ENCODE measurements at regions not wholly inside any gene's neighbourhood (a gene's known extent, or its start where the extent isn't known, plus 50 kb on each side); places are given as distances from the start of the nearest gene placed in this dataset.
"Not testable (repeated sequence)": the region's sequence is repeated elsewhere in the genome, so short reads cannot be mapped to it uniquely, and the experiment has no call there.

- Histone ChIP-seq H3K9ac (ENCODE audit: insufficient read length) (no peak overlapping the region), H3K27ac (no peak overlapping the region), H3K4me3 (no peak overlapping the region), H3K36me3 (ENCODE audit: insufficient read depth, low read length) (no peaks in the 10 kb centered on the region), H3K9me3 (ENCODE audit: low read depth, low read length) (no peaks in the 10 kb centered on the region)
- DNase-seq (ENCODE audit: low read depth, low spot score) = no peak
- TF ChIP-seq FOXP2 (optimal IDR thresholded peaks at IDR 0.05; ENCODE audit: control extremely low read depth, extremely low read length, insufficient read depth) (no peak), EZH2 (IDR thresholded peaks at IDR 0.05) (no peak), POLR2AphosphoS5 (IDR thresholded peaks at IDR 0.05; ENCODE audit: borderline replicate concordance, low read depth, low read length) (no peak)
These were observed 305.4 kb upstream of the NUDT12 start for GRCh38 chr5:103867857-103868598.

- Histone ChIP-seq H3K9ac (ENCODE audit: insufficient read length) (no peak overlapping the region), H3K9me3 (ENCODE audit: low read depth, low read length) (no peaks in the 10 kb centered on the region), H3K36me3 (ENCODE audit: insufficient read depth, low read length) (no peaks in the 10 kb centered on the region), H3K4me3 (no peak overlapping the region), H3K27ac (no peak overlapping the region)
- no peak for TF ChIP-seq FOXP2 (optimal IDR thresholded peaks at IDR 0.05; ENCODE audit: control extremely low read depth, extremely low read length, insufficient read depth)
- no peak for TF ChIP-seq EZH2 (IDR thresholded peaks at IDR 0.05)
- TF ChIP-seq POLR2AphosphoS5 (IDR thresholded peaks at IDR 0.05; ENCODE audit: borderline replicate concordance, low read depth, low read length) = no peak
- DNase-seq (ENCODE audit: low read depth, low spot score) = no peak
These were observed 303.6 kb upstream of the NUDT12 start for GRCh38 chr5:103866169-103866568.

- no peak overlapping the region for H3K27ac ChIP-seq
- no peak for TF ChIP-seq FOXP2 (optimal IDR thresholded peaks at IDR 0.05; ENCODE audit: control extremely low read depth, extremely low read length, insufficient read depth)
- TF ChIP-seq POLR2AphosphoS5 (IDR thresholded peaks at IDR 0.05; ENCODE audit: borderline replicate concordance, low read depth, low read length) = no peak
- TF ChIP-seq EZH2 (IDR thresholded peaks at IDR 0.05) = no peak
- DNase-seq (ENCODE audit: low read depth, low spot score) = no peak
- no peak overlapping the region for H3K4me3 ChIP-seq
- H3K36me3 ChIP-seq (ENCODE audit: insufficient read depth, low read length) = no peaks in the 10 kb centered on the region
- no peak overlapping the region for H3K9ac ChIP-seq (ENCODE audit: insufficient read length)
- no peaks in the 10 kb centered on the region for H3K9me3 ChIP-seq (ENCODE audit: low read depth, low read length)
These were observed 299.8 kb upstream of the NUDT12 start for GRCh38 chr5:103862398-103862797.

GRCh38 chr5:103860327-103860726 lies 297.7 kb upstream of the NUDT12 start:
- no peak for TF ChIP-seq EZH2 (IDR thresholded peaks at IDR 0.05)
- no peak for TF ChIP-seq POLR2AphosphoS5 (IDR thresholded peaks at IDR 0.05; ENCODE audit: borderline replicate concordance, low read depth, low read length)
- no peak for TF ChIP-seq FOXP2 (optimal IDR thresholded peaks at IDR 0.05; ENCODE audit: control extremely low read depth, extremely low read length, insufficient read depth)
- no peak for DNase-seq (ENCODE audit: low read depth, low spot score)

GRCh38 chr5:103858367-103858766 lies 295.8 kb upstream of the NUDT12 start:
- H3K9ac ChIP-seq (ENCODE audit: insufficient read length); H3K27ac ChIP-seq; H3K9me3 ChIP-seq (ENCODE audit: low read depth, low read length); DNase-seq (ENCODE audit: low read depth, low spot score); H3K4me3 ChIP-seq; H3K36me3 ChIP-seq (ENCODE audit: insufficient read depth, low read length): not testable (repeated sequence)

More at GRCh38 chr5:103860327-103860726, 297.7 kb upstream of the NUDT12 start:
- Histone ChIP-seq H3K36me3 (ENCODE audit: insufficient read depth, low read length) (no peaks in the 10 kb centered on the region), H3K4me3 (no peak overlapping the region), H3K9me3 (ENCODE audit: low read depth, low read length) (no peaks in the 10 kb centered on the region), H3K27ac (no peak overlapping the region), H3K9ac (ENCODE audit: insufficient read length) (no peak overlapping the region)

- Histone ChIP-seq H3K4me3 (no peak overlapping the region), H3K36me3 (ENCODE audit: insufficient read depth, low read length) (no peaks in the 10 kb centered on the region), H3K27ac (no peak overlapping the region), H3K9ac (ENCODE audit: insufficient read length) (no peak overlapping the region), H3K9me3 (ENCODE audit: low read depth, low read length) (no peaks in the 10 kb centered on the region)
- DNase-seq (ENCODE audit: low read depth, low spot score) = no peak
- TF ChIP-seq EZH2 (IDR thresholded peaks at IDR 0.05) (no peak), FOXP2 (optimal IDR thresholded peaks at IDR 0.05; ENCODE audit: control extremely low read depth, extremely low read length, insufficient read depth) (no peak), POLR2AphosphoS5 (IDR thresholded peaks at IDR 0.05; ENCODE audit: borderline replicate concordance, low read depth, low read length) (no peak)
These were observed 288.5 kb upstream of the NUDT12 start for GRCh38 chr5:103851091-103851490.

- Histone ChIP-seq H3K36me3 (ENCODE audit: insufficient read depth, low read length) (no peaks in the 10 kb centered on the region), H3K9me3 (ENCODE audit: low read depth, low read length) (no peaks in the 10 kb centered on the region), H3K27ac (no peak overlapping the region), H3K9ac (ENCODE audit: insufficient read length) (no peak overlapping the region), H3K4me3 (no peak overlapping the region)
- DNase-seq (ENCODE audit: low read depth, low spot score) = no peak
- TF ChIP-seq FOXP2 (optimal IDR thresholded peaks at IDR 0.05; ENCODE audit: control extremely low read depth, extremely low read length, insufficient read depth) (no peak), POLR2AphosphoS5 (IDR thresholded peaks at IDR 0.05; ENCODE audit: borderline replicate concordance, low read depth, low read length) (no peak), EZH2 (IDR thresholded peaks at IDR 0.05) (no peak)
These were observed 287.3 kb upstream of the NUDT12 start for GRCh38 chr5:103849934-103850333.

- H3K9ac ChIP-seq (ENCODE audit: insufficient read length) = no peak overlapping the region
- no peak overlapping the region for H3K27ac ChIP-seq
- DNase-seq (ENCODE audit: low read depth, low spot score) = no peak
- no peak for TF ChIP-seq POLR2AphosphoS5 (IDR thresholded peaks at IDR 0.05; ENCODE audit: borderline replicate concordance, low read depth, low read length)
- no peak for TF ChIP-seq FOXP2 (optimal IDR thresholded peaks at IDR 0.05; ENCODE audit: control extremely low read depth, extremely low read length, insufficient read depth)
- TF ChIP-seq EZH2 (IDR thresholded peaks at IDR 0.05) = no peak
- H3K4me3 ChIP-seq = no peak overlapping the region
- H3K9me3 ChIP-seq (ENCODE audit: low read depth, low read length) = no peaks in the 10 kb centered on the region
- no peaks in the 10 kb centered on the region for H3K36me3 ChIP-seq (ENCODE audit: insufficient read depth, low read length)
These were observed 284.5 kb upstream of the NUDT12 start for GRCh38 chr5:103847060-103847459.

- no peak for DNase-seq (ENCODE audit: low read depth, low spot score)
- no peak overlapping the region for H3K27ac ChIP-seq
- no peak for TF ChIP-seq EZH2 (IDR thresholded peaks at IDR 0.05)
- TF ChIP-seq POLR2AphosphoS5 (IDR thresholded peaks at IDR 0.05; ENCODE audit: borderline replicate concordance, low read depth, low read length) = no peak
- no peak for TF ChIP-seq FOXP2 (optimal IDR thresholded peaks at IDR 0.05; ENCODE audit: control extremely low read depth, extremely low read length, insufficient read depth)
- no peak overlapping the region for H3K9ac ChIP-seq (ENCODE audit: insufficient read length)
- no peaks in the 10 kb centered on the region for H3K36me3 ChIP-seq (ENCODE audit: insufficient read depth, low read length)
- no peaks in the 10 kb centered on the region for H3K9me3 ChIP-seq (ENCODE audit: low read depth, low read length)
- no peak overlapping the region for H3K4me3 ChIP-seq
These were observed 280.3 kb upstream of the NUDT12 start for GRCh38 chr5:103842936-103843335.

Measured in SK-N-MC (cell line).